Natural killer cell (primary cell): ENCODE measurements at regions not wholly inside any gene's neighbourhood (a gene's known extent, or its start where the extent isn't known, plus 50 kb on each side); places are given as distances from the start of the nearest gene placed in this dataset.
"Not testable (repeated sequence)": the region's sequence is repeated elsewhere in the genome, so short reads cannot be mapped to it uniquely, and the experiment has no call there.

ENCODE experiments used
- ATAC-seq, 3 donors: fragments of 150-1000 bp in 2 of 3; fragments of 200-7000 bp in 1 of 3; cut with Tn5 transposase; 1 replicate in 1 of 3; 2 replicates in 2 of 3; pipeline ENCODE4 v1.10.0; 2021; ENCODE audit warnings: mild to moderate bottlenecking in 2 of 3, moderate library complexity in 2 of 3
- DNase-seq, 2 donors: peaks; one replicate each; pipeline versions ENCODE4 v3.0.0 to v3.0.0-alpha.2; 2013 to 2021; ENCODE audit warnings: mixed read lengths in 1 of 2
- H3K27ac ChIP-seq: one replicate; pipeline ENCODE4 v1.5.1; 2013; ENCODE audit warnings: mild to moderate bottlenecking, low read length
- H3K27me3 ChIP-seq: one replicate; pipeline ENCODE4 v1.6.1; 2013; ENCODE audit warnings: low read length; ENCODE audit not compliant: control insufficient read depth, insufficient read depth
- H3K36me3 ChIP-seq: one replicate; pipeline ENCODE4 v1.6.1; 2013; ENCODE audit warnings: low read length; ENCODE audit not compliant: control insufficient read depth, insufficient read depth
- H3K4me1 ChIP-seq: one replicate; pipeline ENCODE4 v1.6.1; 2013; ENCODE audit warnings: low read length; ENCODE audit not compliant: control insufficient read depth, insufficient read depth
- H3K4me3 ChIP-seq: one replicate; pipeline ENCODE4 v1.5.1; 2013; ENCODE audit warnings: low read length
- H3K9me3 ChIP-seq: one replicate; pipeline ENCODE4 v1.6.1; 2013; ENCODE audit warnings: low read length; ENCODE audit not compliant: control insufficient read depth, insufficient read depth
- H3K27ac Mint-ChIP-seq, 2 donors: one replicate each; pipeline ENCODE4 v1.8.0; 2022; ENCODE audit warnings: mild to moderate bottlenecking in 2 of 2, mixed read lengths in 2 of 2, moderate library complexity in 1 of 2
- H3K27me3 Mint-ChIP-seq, 2 donors: one replicate each; pipeline ENCODE4 v1.8.0; 2022; ENCODE audit warnings: low read depth in 2 of 2, mixed read lengths in 2 of 2
- H3K36me3 Mint-ChIP-seq: one replicate; pipeline ENCODE4 v1.8.0; 2022; ENCODE audit warnings: mixed read lengths
- H3K4me1 Mint-ChIP-seq, 2 donors: one replicate each; pipeline ENCODE4 v1.8.0; 2022; ENCODE audit warnings: mixed read lengths in 2 of 2
- H3K4me3 Mint-ChIP-seq: one replicate; pipeline ENCODE4 v1.8.0; 2022; ENCODE audit warnings: mild to moderate bottlenecking, moderate library complexity, mixed read lengths
- H3K9me3 Mint-ChIP-seq, 2 donors: one replicate each; pipeline ENCODE4 v1.8.0; 2022; ENCODE audit warnings: mixed read lengths in 2 of 2
- WGBS: methylation state at CpG from one replicate; pipeline ENCODE4 v1.1.7; 2013; ENCODE audit warnings: missing lambda C conversion rate; ENCODE audit not compliant: insufficient coverage; 5-methylcytosine and 5-hydroxymethylcytosine counted together
- intact Hi-C: fragments of 100-400 bp; cut with micrococcal nuclease; formaldehyde crosslinking; loops from one replicate; pipeline ENCODE4 v1.14.2; 2022
- TF ChIP-seq, protein P1 (sequence below): fragments of 200-600 bp; IDR thresholded peaks from one replicate; pipeline ENCODE4 v1.8.0; 2022; ENCODE audit warnings: antibody characterized with exemption

DNA sequence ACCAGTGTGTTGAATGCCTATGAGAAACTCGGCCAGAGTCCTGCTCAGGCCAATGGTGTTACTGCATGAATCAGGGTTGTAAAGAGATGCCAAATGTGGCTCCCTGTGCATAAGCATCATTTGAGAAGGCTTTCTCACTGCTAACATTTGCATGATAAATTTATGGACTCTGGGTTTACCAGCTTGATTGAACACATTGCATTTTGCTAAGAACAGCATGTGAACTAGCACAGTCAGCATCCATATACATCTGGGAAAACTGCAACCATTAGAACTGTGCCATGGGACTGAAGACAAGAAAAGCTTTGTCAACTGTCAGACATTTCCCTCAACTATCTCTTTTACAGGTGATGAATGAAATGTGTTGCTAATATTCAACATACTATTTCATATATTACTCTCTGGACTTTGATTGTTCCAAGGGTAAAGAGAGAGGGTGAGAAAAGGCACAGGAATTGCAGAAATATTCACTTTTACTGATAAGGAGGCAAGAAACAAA, 1427.4 kb upstream of the ADGRL3 start:
- Histone ChIP-seq H3K36me3 (no peaks in the 10 kb centered on the region), H3K4me3 (no peak overlapping the region), H3K27me3 (no peaks in the 10 kb centered on the region), H3K4me1 (no peaks in the 10 kb centered on the region), H3K9me3 (no peaks in the 10 kb centered on the region), H3K27ac (no peak overlapping the region)
- 75% methylated on average over 1 of the region's 1 CpG for WGBS
- Mint-ChIP-seq H3K9me3 (peaks cover 17% of the 10 kb centered on the region in 2 donors), H3K4me3 (no peak overlapping the region), H3K36me3 (no peaks in the 10 kb centered on the region), H3K27me3 (no peaks in the 10 kb centered on the region), H3K27ac (no peak overlapping the region), H3K4me1 (no peaks in the 10 kb centered on the region)
- DNase-seq (no peak), ATAC-seq (no peak)
- TF ChIP-seq, protein P1, sequence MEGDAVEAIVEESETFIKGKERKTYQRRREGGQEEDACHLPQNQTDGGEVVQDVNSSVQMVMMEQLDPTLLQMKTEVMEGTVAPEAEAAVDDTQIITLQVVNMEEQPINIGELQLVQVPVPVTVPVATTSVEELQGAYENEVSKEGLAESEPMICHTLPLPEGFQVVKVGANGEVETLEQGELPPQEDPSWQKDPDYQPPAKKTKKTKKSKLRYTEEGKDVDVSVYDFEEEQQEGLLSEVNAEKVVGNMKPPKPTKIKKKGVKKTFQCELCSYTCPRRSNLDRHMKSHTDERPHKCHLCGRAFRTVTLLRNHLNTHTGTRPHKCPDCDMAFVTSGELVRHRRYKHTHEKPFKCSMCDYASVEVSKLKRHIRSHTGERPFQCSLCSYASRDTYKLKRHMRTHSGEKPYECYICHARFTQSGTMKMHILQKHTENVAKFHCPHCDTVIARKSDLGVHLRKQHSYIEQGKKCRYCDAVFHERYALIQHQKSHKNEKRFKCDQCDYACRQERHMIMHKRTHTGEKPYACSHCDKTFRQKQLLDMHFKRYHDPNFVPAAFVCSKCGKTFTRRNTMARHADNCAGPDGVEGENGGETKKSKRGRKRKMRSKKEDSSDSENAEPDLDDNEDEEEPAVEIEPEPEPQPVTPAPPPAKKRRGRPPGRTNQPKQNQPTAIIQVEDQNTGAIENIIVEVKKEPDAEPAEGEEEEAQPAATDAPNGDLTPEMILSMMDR: no peak
- intact Hi-C loops: no loop called here

DNA sequence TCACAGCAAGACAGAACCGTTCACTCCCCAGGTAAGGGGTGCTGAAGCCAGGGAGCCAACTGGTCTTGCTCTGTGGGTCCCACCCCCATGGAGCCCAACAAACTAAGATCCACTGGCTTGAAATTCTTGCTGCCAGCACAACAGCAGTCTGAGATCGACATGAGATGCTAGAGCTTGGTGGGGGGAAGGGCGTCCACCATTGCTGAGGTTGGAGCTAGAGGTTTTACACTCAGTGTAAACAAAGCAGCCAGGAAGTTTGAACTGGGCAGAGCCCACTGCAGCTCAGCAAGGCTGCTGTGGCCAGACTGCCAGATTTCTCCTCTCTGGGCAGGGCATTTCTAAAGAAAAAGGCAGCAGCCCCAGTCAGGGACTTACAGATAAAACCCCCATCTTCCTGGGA, 1419.9 kb upstream of the ADGRL3 start:
- H3K36me3 ChIP-seq, H3K27ac Mint-ChIP-seq, DNase-seq, H3K4me1 Mint-ChIP-seq, H3K4me1 ChIP-seq, ATAC-seq, H3K27ac ChIP-seq, intact Hi-C loops, H3K9me3 ChIP-seq, H3K27me3 ChIP-seq, H3K27me3 Mint-ChIP-seq, H3K4me3 ChIP-seq, H3K4me3 Mint-ChIP-seq: not testable (repeated sequence)
- Mint-ChIP-seq H3K36me3 (peaks cover 27% of the 10 kb centered on the region), H3K9me3 (peaks cover 20 to 21% of the 10 kb centered on the region in 2 donors)
- 84% methylated on average over 3 of the region's 3 CpGs for WGBS

DNA sequence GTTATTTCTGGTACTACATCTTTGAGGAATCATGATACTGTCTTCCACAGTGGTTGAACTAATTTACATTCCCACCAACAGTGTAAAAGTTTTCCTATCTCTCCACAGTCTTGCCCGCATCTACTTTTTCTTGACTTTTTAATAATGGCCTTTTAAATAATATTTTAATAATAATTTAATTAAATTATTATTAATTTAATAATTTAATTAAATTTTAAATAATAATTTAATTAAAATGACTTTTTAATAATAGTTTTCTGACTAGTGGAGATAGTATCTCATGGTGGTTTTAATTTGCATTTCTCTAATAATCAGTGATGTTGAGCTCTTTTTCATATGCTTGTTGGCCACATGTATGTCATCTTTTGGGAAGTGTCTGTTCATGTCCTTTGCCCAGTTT, 1395.0 kb upstream of the ADGRL3 start:
- intact Hi-C loops: no loop called here
- H3K36me3 Mint-ChIP-seq: peaks cover 8% of the 10 kb centered on the region
- no peaks in the 10 kb centered on the region for H3K36me3 ChIP-seq
- H3K27me3 ChIP-seq: no peaks in the 10 kb centered on the region
- H3K27ac Mint-ChIP-seq: no peak overlapping the region
- no peaks in the 10 kb centered on the region for H3K4me1 ChIP-seq
- TF ChIP-seq, protein P1: no peak
- peaks cover 12 to 13% of the 10 kb centered on the region in 2 donors for H3K9me3 Mint-ChIP-seq
- ATAC-seq: no peak
- no peaks in the 10 kb centered on the region for H3K4me1 Mint-ChIP-seq
- no peak for DNase-seq
- H3K4me3 ChIP-seq: no peak overlapping the region
- no peak overlapping the region for H3K27ac ChIP-seq
- no CpG with 5 or more reads among the region's 1 CpG for WGBS
- H3K9me3 ChIP-seq: no peaks in the 10 kb centered on the region
- no peaks in the 10 kb centered on the region for H3K27me3 Mint-ChIP-seq
- no peak overlapping the region for H3K4me3 Mint-ChIP-seq

DNA sequence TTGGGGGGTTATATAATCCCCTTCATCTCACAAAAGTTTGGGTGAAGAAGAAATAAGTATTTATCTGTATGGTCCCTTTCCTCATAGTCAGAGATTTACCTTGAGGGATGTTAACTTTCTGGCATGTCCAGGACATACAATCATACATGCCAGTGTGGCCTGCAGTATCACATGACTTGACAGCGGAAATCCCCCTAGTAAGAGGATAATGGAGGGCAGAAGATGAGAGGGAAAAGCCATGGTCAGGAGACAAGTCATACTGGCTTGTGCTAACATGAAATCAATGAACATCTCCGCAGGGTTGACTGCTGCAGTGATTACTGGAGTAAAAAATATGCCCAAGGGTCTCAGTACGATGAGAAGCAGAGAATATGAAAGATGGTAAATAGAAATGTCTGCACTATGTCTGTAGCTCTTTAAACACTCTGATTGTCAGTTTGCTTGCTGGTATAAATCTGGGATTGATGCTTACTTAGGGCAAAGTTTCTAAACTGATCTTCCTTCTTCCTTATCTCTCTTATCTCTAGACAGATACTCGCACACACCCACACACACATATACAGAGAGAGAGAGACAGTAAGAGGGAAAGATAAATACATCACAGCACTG, 1385.6 kb upstream of the ADGRL3 start:
- H3K36me3 ChIP-seq: no peaks in the 10 kb centered on the region
- ATAC-seq (no peak), DNase-seq (no peak)
- intact Hi-C loops: no loop called here
- H3K27ac ChIP-seq: no peak overlapping the region
- no peaks in the 10 kb centered on the region for H3K27me3 ChIP-seq
- TF ChIP-seq, protein P1: no peak
- H3K9me3 ChIP-seq: no peaks in the 10 kb centered on the region
- Mint-ChIP-seq H3K27me3 (no peaks in the 10 kb centered on the region), H3K4me1 (no peaks in the 10 kb centered on the region), H3K9me3 (peaks cover 0 to 8% of the 10 kb centered on the region in 2 donors), H3K36me3 (no peaks in the 10 kb centered on the region), H3K4me3 (no peak overlapping the region), H3K27ac (no peak overlapping the region)
- WGBS: 77% methylated on average over 3 of the region's 4 CpGs
- H3K4me3 ChIP-seq: no peak overlapping the region
- no peaks in the 10 kb centered on the region for H3K4me1 ChIP-seq
